IPS-NIHi7 (cell line): ENCODE measurements at regions not wholly inside any gene's neighbourhood (a gene's known extent, or its start where the extent isn't known, plus 50 kb on each side); places are given as distances from the start of the nearest gene placed in this dataset.

Experiments used
- DNase-seq: peaks from one replicate; pipeline ENCODE4 v3.0.0; 2012; ENCODE audit warnings: mixed read lengths; ENCODE audit errors: extremely low spot score

DNA sequence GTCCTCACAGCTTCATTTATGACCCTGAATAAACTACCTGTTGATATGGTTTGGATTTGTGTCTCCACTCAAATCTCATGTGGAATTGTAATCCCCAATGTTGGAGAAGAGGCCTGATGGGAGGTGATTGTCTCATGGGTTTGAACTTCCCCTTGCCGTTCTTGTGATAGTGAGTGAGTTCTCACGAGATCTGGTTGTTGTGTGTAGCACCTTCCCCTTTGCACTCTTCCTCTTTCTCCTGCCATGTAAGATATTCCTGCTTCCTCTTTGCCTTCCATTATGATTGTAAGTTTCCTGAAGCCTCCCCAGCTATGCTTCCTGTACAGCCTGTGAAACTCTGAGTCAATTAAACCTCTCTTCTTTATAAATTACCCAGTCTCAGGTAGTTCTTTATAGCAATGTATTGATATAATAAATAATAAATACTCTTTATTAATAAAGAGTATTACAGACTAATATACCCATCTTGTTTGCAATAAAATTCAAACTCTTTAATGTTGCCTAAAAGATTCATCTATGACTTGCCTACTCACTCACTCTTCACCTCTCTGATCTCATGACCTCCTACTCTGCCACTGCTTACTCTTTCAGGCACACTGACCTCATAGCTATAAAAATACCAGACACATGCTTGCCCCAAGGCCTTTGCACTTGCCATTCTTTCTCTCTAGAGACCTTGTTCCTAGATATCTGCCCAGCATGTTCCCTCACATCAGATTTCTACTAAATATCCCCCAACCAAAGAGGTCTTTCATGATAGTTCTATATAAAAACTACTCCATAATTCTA is 256.4 kb upstream of the MARCKS start:
- DNase-seq, result no peak

GRCh38 chr6:113607821-113608545 is 249.2 kb upstream of the MARCKS start:
- DNase-seq, result no peak

GRCh38 chr6:113610377-113610988 is 246.7 kb upstream of the MARCKS start:
- no peak for DNase-seq

GRCh38 chr6:113616701-113617274 is 240.4 kb upstream of the MARCKS start:
- DNase-seq, result no peak

DNA sequence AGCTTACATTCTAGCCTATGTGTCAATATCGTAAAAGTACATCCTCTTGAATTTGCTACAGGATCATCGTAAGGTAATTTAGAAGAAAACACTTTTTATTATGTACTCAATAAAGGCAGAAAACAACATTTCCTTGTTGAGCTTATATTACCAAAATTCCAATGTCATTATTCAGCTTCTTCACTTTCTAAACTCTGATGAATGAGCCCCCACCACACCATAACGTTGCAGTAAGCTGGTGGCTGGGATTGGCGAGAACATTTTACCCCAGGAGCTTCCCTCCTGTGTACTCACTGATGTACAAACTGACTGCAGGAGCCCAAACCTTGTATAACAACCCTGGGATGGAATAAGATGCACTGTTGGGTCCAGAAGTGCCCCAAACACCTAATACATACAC is 238.1 kb upstream of the MARCKS start:
- no peak for DNase-seq

DNA sequence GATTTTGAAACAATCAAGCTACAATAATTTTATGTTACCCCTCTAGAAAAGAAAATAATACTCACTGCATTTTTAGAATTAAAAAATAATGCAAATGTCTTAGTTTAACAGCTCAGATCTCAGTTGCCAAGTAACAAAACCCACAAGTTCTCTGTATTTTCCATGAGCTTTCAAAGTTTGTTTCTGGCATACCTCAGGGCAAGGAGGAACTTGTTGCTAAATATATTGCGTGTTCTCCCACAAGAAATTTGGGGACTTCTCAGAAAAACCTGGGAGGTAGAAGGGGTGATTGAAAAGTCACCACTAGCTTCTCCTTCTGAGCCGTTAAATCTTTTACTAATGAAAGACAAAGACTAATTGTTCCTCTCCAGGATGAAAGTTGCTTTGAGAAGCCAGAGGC is 236.8 kb upstream of the MARCKS start:
- DNase-seq, result no peak

GRCh38 chr6:113622254-113622653 is 234.9 kb upstream of the MARCKS start:
- no peak for DNase-seq

- no peak for DNase-seq
Observed at GRCh38 chr6:113623129-113623528, 234.0 kb upstream of the MARCKS start.

- DNase-seq, result no peak
Observed at GRCh38 chr6:113625850-113626249, 231.3 kb upstream of the MARCKS start.

DNA sequence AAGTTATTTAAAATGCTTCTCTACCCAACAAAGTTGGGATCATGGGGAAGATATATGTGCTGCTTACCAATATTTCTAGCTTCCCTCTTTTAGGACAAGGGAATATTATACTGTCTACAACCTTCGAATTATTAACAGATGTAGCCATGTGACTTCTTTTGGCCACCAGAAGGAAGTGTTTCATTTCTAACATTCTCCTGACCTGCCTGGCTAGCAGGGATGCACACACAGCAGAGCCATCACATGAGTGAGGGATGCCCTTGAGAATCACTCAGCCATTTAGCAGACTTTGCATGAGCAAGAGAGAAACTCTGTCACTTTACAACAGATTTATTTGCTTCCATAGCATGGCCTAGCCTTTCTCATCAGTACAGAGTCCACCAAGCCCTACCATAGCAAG is 230.7 kb upstream of the MARCKS start:
- no peak for DNase-seq

DNA sequence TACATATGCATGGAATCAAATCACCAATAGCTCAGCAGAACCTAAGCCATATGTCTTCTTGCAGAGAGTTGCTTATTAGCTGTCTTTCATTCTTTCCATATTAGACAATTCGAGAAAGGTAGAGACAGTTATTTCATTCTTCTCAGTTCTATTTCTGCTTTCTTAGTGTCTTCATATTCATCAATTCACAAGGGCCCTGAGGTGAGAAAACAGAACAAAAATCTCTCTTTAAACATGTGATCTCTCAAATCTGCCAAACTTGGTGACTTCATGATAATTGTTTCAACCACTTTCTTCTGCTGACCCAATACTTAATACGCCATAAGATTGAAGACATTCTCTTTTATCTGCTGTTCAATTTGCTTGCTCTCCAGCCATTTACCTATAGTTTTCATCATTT is 229.7 kb upstream of the MARCKS start:
- no peak for DNase-seq

DNA sequence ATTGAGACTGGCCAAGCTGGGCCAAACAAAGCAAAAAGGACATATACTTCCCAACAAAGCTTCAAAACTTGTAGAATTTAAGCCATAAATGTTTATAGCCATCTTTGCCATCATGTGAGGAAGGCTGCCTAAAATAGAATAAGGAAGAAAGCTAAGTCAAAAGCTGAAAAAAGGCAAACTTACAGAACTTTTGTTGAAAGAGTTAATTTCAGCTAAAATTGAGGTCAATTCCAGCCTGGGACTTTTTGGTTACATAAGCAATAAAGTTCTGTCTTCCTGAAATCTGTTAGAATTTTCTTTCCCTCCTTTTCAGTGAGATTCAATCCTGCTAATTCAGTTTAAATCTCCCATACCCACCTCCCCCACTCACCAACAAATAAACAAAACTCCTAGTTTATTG is 227.9 kb upstream of the MARCKS start:
- no peak for DNase-seq

DNA sequence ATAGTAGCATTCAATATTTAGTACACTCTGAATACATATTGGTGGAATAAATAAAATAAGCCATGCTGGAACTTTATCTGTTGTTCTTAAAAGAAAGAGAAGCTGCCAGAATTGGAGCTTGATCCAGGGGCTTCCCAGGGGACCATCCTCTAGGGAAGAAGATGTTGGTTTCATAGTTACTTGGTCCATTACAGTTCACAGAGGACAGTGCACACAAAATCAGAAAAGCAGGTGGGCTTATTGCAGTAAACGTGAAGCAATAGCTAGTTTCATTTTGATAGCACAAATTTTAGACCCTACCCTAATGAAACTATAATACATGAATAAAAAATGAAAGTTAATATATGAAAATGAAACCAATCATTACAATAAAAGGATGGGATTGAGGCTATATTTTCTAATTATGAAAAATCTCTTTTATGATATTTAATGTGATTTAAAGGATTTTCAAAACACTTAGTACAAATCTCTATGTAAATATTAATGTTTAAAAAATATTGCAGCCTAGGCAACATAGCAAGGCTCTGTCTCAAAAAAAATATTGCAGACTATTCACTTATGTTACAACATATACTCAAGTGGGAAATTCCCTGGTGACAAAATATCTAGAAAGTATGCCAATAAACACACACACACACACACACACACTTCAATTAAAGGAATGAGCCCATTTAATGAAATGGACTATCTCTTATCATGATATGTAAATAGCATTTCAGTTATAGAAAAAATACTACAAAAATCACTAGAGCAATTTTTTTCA is 227.0 kb upstream of the MARCKS start:
- no peak for DNase-seq

DNA sequence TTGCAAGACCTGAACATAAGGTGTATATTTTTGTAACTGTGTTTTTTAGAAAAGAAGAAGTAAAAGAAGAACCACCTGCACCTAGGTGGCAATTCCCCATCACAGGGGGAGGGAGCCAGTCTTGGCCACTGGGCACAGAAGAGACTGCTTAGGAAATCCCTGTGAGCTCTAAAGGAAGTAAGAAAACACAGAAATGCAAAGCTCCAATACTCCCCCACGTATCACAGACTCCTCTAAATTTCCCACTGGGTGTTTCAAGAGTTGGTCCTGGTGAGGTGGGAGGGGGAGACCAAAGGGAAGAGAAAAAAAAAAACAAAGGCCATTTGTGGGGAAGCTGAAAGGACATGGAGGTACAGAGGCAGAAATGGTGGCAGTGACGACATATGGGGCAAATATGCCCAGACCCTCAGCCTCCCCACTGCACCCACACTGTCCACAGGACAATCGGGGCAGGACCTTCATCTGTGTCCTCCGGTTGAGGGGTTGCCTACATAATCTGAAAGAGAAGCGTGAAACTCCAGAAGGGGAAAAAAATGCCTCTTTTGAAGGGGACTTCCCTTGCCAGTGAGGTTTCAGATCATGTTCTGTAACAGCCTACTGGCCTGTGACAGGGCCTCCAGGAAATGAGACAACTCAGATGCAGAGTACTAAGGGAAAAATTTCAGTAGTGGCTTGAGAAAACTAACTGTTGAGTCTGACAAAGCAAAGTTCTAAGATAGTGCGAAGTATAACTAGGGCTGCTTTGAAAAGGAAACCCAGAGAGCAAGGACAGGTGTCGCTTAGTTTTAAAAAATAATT is 226.2 kb upstream of the MARCKS start:
- DNase-seq, result no peak

- DNase-seq, result no peak
Observed at GRCh38 chr6:113631666-113632065, 225.5 kb upstream of the MARCKS start.

DNA sequence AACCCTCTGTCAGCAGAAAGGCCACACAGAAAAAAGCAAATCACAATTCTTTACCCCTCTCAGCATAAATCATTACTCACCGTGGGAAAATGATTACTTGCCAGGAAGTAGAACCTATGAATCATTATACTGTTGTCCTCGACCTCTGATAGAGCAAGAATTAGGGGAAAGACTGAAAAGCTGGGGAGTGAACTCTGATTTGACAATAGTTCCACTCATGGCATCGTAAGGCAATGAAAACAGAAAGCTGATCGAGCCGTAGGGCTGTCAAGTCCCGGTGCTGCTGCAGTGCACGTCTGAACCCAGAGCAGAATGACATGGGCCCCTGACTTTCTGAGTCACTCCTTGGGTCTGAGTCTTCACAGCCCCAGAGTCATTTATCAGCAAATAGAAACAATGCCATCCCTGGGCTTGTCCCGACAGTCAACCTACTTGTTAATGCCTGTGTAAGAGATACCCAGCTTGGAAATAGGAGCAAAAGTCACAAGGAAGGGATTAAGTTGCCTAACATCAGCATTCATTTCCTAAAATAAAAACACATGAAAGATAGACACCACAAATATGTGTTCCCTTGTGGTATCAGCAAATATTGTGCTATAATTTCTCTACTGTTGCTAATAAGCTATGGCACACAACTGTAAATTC is 224.8 kb upstream of the MARCKS start:
- no peak for DNase-seq

DNA sequence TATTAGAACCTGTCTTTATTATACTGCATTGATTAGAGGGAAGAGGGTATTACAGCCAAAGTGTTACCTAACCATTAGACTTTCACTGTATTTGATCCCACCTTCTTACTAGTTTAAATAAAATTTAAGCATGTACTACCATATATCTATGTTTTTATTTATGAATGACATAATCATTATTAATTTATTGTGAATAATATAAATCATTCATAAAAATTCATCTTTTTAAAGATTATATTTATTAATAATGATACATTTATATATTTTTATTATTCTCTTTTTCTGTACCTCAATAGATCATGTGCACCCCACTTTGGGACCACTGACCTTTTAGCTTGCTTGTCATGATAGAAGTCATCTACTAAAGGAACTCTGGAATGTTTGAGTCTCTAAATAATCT is 223.5 kb upstream of the MARCKS start:
- DNase-seq, result no peak

- DNase-seq, result no peak
Observed at GRCh38 chr6:113634352-113635163, 222.6 kb upstream of the MARCKS start.

DNA sequence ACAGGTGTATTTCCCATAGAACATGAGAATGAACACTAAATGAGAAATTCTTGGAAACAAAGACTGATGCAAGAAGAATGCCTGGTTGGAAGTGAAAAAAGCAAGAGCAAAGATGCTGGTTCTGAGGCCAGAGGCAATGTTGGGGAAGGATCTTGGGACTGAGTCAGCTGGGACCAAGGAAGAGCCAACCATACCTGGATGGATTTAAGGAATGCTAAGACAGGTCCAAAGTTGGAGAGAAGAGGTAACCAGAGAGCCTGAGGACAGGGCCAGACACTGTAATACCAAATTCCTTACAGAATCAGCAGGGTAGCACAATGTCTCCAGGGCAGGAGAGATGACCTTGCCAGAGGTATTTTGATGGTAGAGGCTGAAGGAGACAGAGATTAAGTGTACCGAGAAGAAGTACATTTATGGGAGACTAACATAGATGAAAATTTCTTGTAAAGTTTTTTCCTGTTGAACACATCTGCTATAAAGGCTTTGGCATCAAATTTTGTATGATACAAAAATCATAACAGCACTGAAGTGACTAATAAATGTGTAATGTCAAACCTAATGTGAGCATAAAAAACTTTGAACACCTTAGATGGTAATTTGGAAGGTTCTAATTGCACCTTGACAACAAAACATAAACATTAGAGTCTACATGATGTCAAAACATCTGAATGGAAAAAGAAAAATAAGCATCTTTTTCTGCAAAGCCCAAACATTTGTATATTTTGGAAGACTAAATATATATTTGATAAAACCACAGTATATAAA is 221.7 kb upstream of the MARCKS start:
- DNase-seq, result no peak
